Esophagus squamous epithelium (tissue), 4 donors: ENCODE measurements at regions not wholly inside any gene's neighbourhood (a gene's known extent, or its start where the extent isn't known, plus 50 kb on each side); places are given as distances from the start of the nearest gene placed in this dataset.

ENCODE experiments used
- POLR2A ChIP-seq, 4 donors: fragments of 450-650 bp; IDR thresholded peaks; one replicate each; pipeline ENCODE4 v1.6.1; 2017; ENCODE audit warnings: antibody characterized with exemption in 4 of 4, mild to moderate bottlenecking in 4 of 4, moderate library complexity in 3 of 4
- TF ChIP-seq, protein P1 (sequence below), 6 experiments: fragments of 450-650 bp in 4 of 6; fragments of 200-600 bp in 2 of 6; sonication (generic) in 2 of 6; IDR thresholded peaks; one replicate each; pipeline ENCODE4 v1.5.1; 2016 to 2019; ENCODE audit warnings: antibody characterized with exemption in 6 of 6, mild to moderate bottlenecking in 4 of 6, moderate library complexity in 4 of 6

DNA sequence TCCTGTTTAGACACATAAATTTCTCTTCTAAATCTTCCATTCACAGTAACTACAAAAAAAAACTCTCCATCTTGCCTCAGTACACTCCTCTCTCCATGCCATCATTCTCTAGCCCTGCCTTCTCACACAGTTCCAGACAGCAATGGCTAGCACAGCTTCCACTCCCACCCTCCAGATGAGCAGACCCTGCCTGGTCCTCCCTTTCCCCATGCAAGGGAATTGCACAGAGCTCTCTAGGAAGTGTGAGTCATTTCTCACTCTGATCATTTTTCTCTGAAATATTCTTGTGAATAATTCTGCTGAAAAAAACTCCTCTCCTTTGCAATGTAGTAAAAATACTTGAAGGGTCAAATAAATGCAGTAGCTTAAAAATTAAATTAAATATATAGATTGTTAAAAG is 170.6 kb downstream of the BMP4 start:
- TF ChIP-seq, protein P1, sequence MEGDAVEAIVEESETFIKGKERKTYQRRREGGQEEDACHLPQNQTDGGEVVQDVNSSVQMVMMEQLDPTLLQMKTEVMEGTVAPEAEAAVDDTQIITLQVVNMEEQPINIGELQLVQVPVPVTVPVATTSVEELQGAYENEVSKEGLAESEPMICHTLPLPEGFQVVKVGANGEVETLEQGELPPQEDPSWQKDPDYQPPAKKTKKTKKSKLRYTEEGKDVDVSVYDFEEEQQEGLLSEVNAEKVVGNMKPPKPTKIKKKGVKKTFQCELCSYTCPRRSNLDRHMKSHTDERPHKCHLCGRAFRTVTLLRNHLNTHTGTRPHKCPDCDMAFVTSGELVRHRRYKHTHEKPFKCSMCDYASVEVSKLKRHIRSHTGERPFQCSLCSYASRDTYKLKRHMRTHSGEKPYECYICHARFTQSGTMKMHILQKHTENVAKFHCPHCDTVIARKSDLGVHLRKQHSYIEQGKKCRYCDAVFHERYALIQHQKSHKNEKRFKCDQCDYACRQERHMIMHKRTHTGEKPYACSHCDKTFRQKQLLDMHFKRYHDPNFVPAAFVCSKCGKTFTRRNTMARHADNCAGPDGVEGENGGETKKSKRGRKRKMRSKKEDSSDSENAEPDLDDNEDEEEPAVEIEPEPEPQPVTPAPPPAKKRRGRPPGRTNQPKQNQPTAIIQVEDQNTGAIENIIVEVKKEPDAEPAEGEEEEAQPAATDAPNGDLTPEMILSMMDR (IDR thresholded peaks at IDR 0.05) = no peak
- TF ChIP-seq POLR2A (IDR thresholded peaks at IDR 0.05) = no peak
